GM12878 (cell line): ENCODE measurements at regions not wholly inside any gene's neighbourhood (a gene's known extent, or its start where the extent isn't known, plus 50 kb on each side); places are given as distances from the start of the nearest gene placed in this dataset.

Experiments used
- ATAC-seq: fragments of 200-7000 bp; cut with Tn5 transposase; 3 replicates; pipeline ENCODE4 v1.9.1; 2020; ENCODE audit warnings: mild to moderate bottlenecking, moderate library complexity
- BruUV-seq: library from RNA; stranded (reverse); fragments of 400-500 nt; replicated peaks from 2 replicates; lab custom pipeline; 2021; lab: Mats Ljungman, UMichigan
- CTCF ChIA-PET: fragments of 300-600 bp; sonication (Branson Sonifier 250); formaldehyde crosslinking; extraction: SDS; loops from one replicate; lab custom pipeline; 2021; ENCODE audit warnings: inconsistent platforms; lab: Yijun Ruan, JAX
- POLR2A ChIA-PET: fragments of 350-600 bp; formaldehyde crosslinking; extraction: SDS; loops from one replicate; lab custom pipeline; 2021; ENCODE audit warnings: inconsistent platforms; lab: Charles Lee
- RAD21 ChIA-PET: fragments of 300-600 bp; sonication (Branson Sonifier 250); formaldehyde crosslinking; loops from one replicate; lab custom pipeline; 2023; ENCODE audit warnings: antibody characterized with exemption; ENCODE audit not compliant: unreplicated experiment; lab: Charles Lee
- SMC1A ChIA-PET: fragments of 300-600 bp; sonication (Branson Sonifier 250); formaldehyde crosslinking; loops from one replicate; lab custom pipeline; 2023; ENCODE audit not compliant: unreplicated experiment, uncharacterized antibody; lab: Charles Lee
- DNase-seq: peaks from one replicate; pipeline ENCODE4 v3.0.0-alpha.2; 2011; ENCODE audit warnings: low read depth, low spot score
- FAIRE-seq: peaks from 3 replicates; lab custom pipeline; 2011; peaks lifted over from hg19 to GRCh38; lab: Jason Lieb, UNC
- H2AFZ ChIP-seq: 2 replicates; pipeline ENCODE4 v1.6.0; 2011; ENCODE audit warnings: low read depth, low read length, control low read depth; ENCODE audit not compliant: control insufficient read depth
- H3K27ac ChIP-seq: 2 replicates; pipeline ENCODE4 v1.5.1; 2011; ENCODE audit warnings: control low read depth; ENCODE audit not compliant: control insufficient read depth, insufficient read depth
- H3K27me3 ChIP-seq, 2 experiments: replicated peaks in 1 of 2; 2 replicates each; pipeline versions ENCODE4 v1.6.0 to v1.6.1; 2011; ENCODE audit warnings: low read length in 1 of 2; ENCODE audit not compliant: control insufficient read depth in 2 of 2, insufficient read depth in 2 of 2
- H3K36me3 ChIP-seq, 2 experiments: 2 replicates each; pipeline ENCODE4 v1.5.1; 2011; ENCODE audit warnings: low read length in 1 of 2; ENCODE audit not compliant: control insufficient read depth in 2 of 2, insufficient read depth in 2 of 2
- H3K4me1 ChIP-seq: 2 replicates; pipeline ENCODE4 v1.6.1; 2011; ENCODE audit warnings: mild to moderate bottlenecking, low read length, moderate library complexity, mixed read lengths; ENCODE audit not compliant: control insufficient read depth, insufficient read depth
- H3K4me2 ChIP-seq: 2 replicates; pipeline ENCODE4 v1.6.0; 2011; ENCODE audit warnings: control low read depth; ENCODE audit not compliant: control insufficient read depth, insufficient read depth
- H3K4me3 ChIP-seq: fragments of 200-600 bp; sonication (generic); 2 replicates; pipeline ENCODE4 v1.5.1; 2016
- H3K79me2 ChIP-seq: 2 replicates; pipeline ENCODE4 v1.6.0; 2011; ENCODE audit warnings: low read length; ENCODE audit not compliant: control insufficient read depth, insufficient read depth
- H3K9ac ChIP-seq: 2 replicates; pipeline ENCODE4 v1.8.0; 2011; ENCODE audit warnings: low read length, control low read depth, mixed read lengths; ENCODE audit not compliant: control insufficient read depth, insufficient read depth
- H3K9me3 ChIP-seq: replicated peaks from 3 replicates; pipeline ENCODE4 v1.5.1; 2011; ENCODE audit warnings: mild to moderate bottlenecking, low read length; ENCODE audit not compliant: control insufficient read depth, insufficient read depth
- H4K20me1 ChIP-seq: 2 replicates; pipeline ENCODE4 v1.6.0; 2011; ENCODE audit not compliant: control insufficient read depth, insufficient read depth
- BRCA1 ChIP-seq: IDR thresholded peaks from 2 replicates; pipeline ENCODE4 v1.6.1; 2011; ENCODE audit warnings: low read depth, low read length, improper control_type of control experiment
- EZH2 ChIP-seq: IDR thresholded peaks from 2 replicates; pipeline ENCODE4 v1.6.1; 2012; ENCODE audit warnings: low read depth, mild to moderate bottlenecking, control low read depth, inconsistent platforms, low read length, borderline replicate concordance; ENCODE audit not compliant: control insufficient read depth
- FOXM1 ChIP-seq: IDR thresholded peaks from 2 replicates; pipeline ENCODE4 v1.6.1; 2012; ENCODE audit warnings: low read depth, mild to moderate bottlenecking, inconsistent platforms, low read length, moderate library complexity
- MEF2A ChIP-seq: IDR thresholded peaks from 2 replicates; pipeline ENCODE4 v1.6.1; 2011; ENCODE audit warnings: low read depth, mild to moderate bottlenecking, low read length, moderate library complexity; ENCODE audit not compliant: insufficient read depth
- MLLT1 ChIP-seq: fragments of 450-650 bp; IDR thresholded peaks from 2 replicates; pipeline ENCODE4 v1.6.1; 2016; ENCODE audit warnings: mild to moderate bottlenecking
- PAX5 ChIP-seq: IDR thresholded peaks from 2 replicates; pipeline ENCODE4 v1.6.1; 2011; ENCODE audit warnings: low read depth, low read length, borderline replicate concordance
- SIX5 ChIP-seq: IDR thresholded peaks from 2 replicates; pipeline ENCODE4 v1.6.1; 2011; ENCODE audit warnings: mild to moderate bottlenecking, low read depth, low read length, moderate library complexity; ENCODE audit not compliant: severe bottlenecking
- SMAD5 ChIP-seq: IDR thresholded peaks from 2 replicates; pipeline ENCODE4 v1.6.1; 2016; ENCODE audit warnings: antibody characterized with exemption, low read depth
- ZBTB11 ChIP-seq: fragments of 450-650 bp; formaldehyde crosslinking; IDR thresholded peaks from 2 replicates; pipeline ENCODE4 v1.5.0; 2022; ENCODE audit warnings: mild to moderate bottlenecking, missing genetic modification characterization
- ZBTB4 ChIP-seq: fragments of 450-650 bp; formaldehyde crosslinking; IDR thresholded peaks from 2 replicates; pipeline ENCODE4 v1.4.0; 2022; ENCODE audit warnings: mild to moderate bottlenecking, moderate library complexity
- WGBS: methylation state at CpG from one replicate; pipeline ENCODE4 v1.1.6; 2016; ENCODE audit warnings: low lambda C conversion rate; ENCODE audit not compliant: insufficient replicate concordance, insufficient coverage; ENCODE audit errors: missing lambda C conversion rate; 5-methylcytosine and 5-hydroxymethylcytosine counted together
- in situ Hi-C: fragments of 300-500 bp; cut with MboI; formaldehyde crosslinking; loops from 9 replicates; pipeline ENCODE4 v1.14.3; 2018; ENCODE audit warnings: mixed read lengths
- intact Hi-C: fragments of 100-400 bp; cut with micrococcal nuclease; formaldehyde crosslinking; loops from one replicate; pipeline ENCODE4 v1.14.2; 2022; ENCODE audit not compliant: unreplicated experiment

- no peak for TF ChIP-seq FOXM1
- no peak for TF ChIP-seq PAX5
- no peak for TF ChIP-seq SMAD5
Measured at GRCh38 chr2:48157150-48157549, 157.3 kb upstream of the FOXN2 start (continued).

GRCh38 chr2:48161628-48162027 lies 152.9 kb upstream of the FOXN2 start:
- ATAC-seq (no peak), FAIRE-seq (no peak), DNase-seq (no peak)
- ChIA-PET CTCF (no interaction called here), POLR2A (no interaction called here), RAD21 (no interaction called here), SMC1A (no interaction called here)
- TF ChIP-seq EZH2: no peak
- no peak for TF ChIP-seq ZBTB4 (CRISPR knock-in tag)
- no peak for TF ChIP-seq MLLT1
- TF ChIP-seq BRCA1: no peak
- no peak for TF ChIP-seq MEF2A
- TF ChIP-seq SIX5: no peak
- no peak for TF ChIP-seq ZBTB11 (CRISPR knock-in tag)
- no peaks in the 10 kb centered on the region for H3K36me3 ChIP-seq
- H3K4me3 ChIP-seq: no peak overlapping the region
- no peaks in the 10 kb centered on the region for H3K27me3 ChIP-seq
- no peak overlapping the region for H2AFZ ChIP-seq
- H4K20me1 ChIP-seq: no peaks in the 10 kb centered on the region
- no TSS peak for BruUV-seq
- H3K4me2 ChIP-seq: no peak overlapping the region
- in situ Hi-C loops: no loop called here
- H3K79me2 ChIP-seq: no peaks in the 10 kb centered on the region
- H3K9ac ChIP-seq: no peak overlapping the region
- 12% methylated on average over 2 of the region's 2 CpGs for WGBS
- no peaks in the 10 kb centered on the region for H3K4me1 ChIP-seq
- H3K27ac ChIP-seq: no peak overlapping the region
- intact Hi-C loops: no loop called here
- H3K9me3 ChIP-seq: peaks cover 4% of the 10 kb centered on the region; the same call in 2 of the 3 replicates
